Hepatocyte (in vitro differentiated cells): ENCODE measurements at regions not wholly inside any gene's neighbourhood (a gene's known extent, or its start where the extent isn't known, plus 50 kb on each side); places are given as distances from the start of the nearest gene placed in this dataset.

Experiments
- CTCF ChIP-seq: fragments of 200-600 bp; sonication (generic); IDR thresholded peaks from 2 replicates; pipeline ENCODE4 v1.5.1; 2016; ENCODE audit warnings: antibody characterized with exemption, mild to moderate bottlenecking; ENCODE audit not compliant: poor library complexity
- EZH2phosphoT487 ChIP-seq: fragments of 200-600 bp; sonication (generic); IDR thresholded peaks from one replicate; pipeline ENCODE4 v1.6.1; 2018; ENCODE audit warnings: antibody characterized with exemption, mild to moderate bottlenecking, low read depth, moderate library complexity; ENCODE audit not compliant: unreplicated experiment, severe bottlenecking

DNA sequence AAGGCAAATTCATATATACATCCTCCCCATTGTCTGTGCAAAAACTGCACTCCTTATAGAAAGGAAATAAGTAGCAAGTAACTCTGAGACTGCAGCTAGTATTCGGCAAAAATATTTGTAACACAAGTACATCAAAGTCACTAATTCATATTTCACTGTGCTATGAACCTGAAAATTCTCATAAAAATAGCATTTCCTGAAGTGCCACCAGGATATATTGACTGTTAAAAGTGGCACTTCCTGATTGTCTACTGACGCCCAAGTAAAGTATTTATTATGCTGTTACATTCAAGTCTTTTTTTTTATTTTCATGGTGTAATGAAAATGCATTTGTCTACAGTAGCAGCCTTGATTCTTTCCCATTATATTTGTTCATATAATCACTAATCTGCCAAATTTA lies 673.8 kb downstream of the PTPRC start:
- TF ChIP-seq CTCF: no peak
- TF ChIP-seq EZH2phosphoT487: no peak
